ENCODE measurements at regions not wholly inside any gene's neighbourhood (a gene's known extent, or its start where the extent isn't known, plus 50 kb on each side); places are given as distances from the start of the nearest gene placed in this dataset.

DNA sequence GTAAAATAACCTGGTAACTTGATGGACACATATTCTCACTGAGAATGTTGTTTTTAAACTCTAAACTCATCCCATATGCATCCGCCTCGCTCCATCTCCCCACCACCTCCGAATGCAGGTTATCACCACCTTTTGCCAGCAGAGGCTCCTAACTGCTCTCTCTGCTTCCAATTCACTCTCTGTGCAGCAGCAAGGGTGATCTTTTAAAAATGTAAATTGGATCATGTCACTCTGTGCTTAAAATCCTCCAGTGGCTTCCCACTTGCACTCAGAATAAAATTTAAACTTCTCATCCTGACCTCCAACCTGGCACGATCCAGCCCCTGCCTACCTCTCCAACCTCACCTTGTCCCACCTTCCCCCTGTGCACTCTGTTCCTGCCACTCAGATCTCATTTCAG, 317.2 kb downstream of the ZSWIM6 start:
- TF ChIP-seq NR3C1 (IDR thresholded peaks at IDR 0.05): no peak
- no peak for TF ChIP-seq CTCF (IDR thresholded peaks at IDR 0.05)
- TF ChIP-seq, protein P1, sequence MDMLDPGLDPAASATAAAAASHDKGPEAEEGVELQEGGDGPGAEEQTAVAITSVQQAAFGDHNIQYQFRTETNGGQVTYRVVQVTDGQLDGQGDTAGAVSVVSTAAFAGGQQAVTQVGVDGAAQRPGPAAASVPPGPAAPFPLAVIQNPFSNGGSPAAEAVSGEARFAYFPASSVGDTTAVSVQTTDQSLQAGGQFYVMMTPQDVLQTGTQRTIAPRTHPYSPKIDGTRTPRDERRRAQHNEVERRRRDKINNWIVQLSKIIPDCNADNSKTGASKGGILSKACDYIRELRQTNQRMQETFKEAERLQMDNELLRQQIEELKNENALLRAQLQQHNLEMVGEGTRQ (IDR thresholded peaks at IDR 0.05): no peak
- TF ChIP-seq JUN (IDR thresholded peaks at IDR 0.05): no peak
- TF ChIP-seq CBX2 (IDR thresholded peaks at IDR 0.05; ENCODE audit: borderline replicate concordance, low read depth): no peak
- TF ChIP-seq POLR2AphosphoS2 (conservative IDR thresholded peaks at IDR 0.05; ENCODE audit: low read length): no peak
- TF ChIP-seq, protein P2, sequence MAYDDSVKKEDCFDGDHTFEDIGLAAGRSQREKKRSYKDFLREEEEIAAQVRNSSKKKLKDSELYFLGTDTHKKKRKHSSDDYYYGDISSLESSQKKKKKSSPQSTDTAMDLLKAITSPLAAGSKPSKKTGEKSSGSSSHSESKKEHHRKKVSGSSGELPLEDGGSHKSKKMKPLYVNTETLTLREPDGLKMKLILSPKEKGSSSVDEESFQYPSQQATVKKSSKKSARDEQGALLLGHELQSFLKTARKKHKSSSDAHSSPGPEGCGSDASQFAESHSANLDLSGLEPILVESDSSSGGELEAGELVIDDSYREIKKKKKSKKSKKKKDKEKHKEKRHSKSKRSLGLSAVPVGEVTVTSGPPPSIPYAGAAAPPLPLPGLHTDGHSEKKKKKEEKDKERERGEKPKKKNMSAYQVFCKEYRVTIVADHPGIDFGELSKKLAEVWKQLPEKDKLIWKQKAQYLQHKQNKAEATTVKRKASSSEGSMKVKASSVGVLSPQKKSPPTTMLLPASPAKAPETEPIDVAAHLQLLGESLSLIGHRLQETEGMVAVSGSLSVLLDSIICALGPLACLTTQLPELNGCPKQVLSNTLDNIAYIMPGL (CRISPR knock-in tag; IDR thresholded peaks at IDR 0.05; ENCODE audit: borderline replicate concordance): no peak
- no peak for TF ChIP-seq MAX (IDR thresholded peaks at IDR 0.05)
